ENCODE measurements at regions not wholly inside any gene's neighbourhood (a gene's known extent, or its start where the extent isn't known, plus 50 kb on each side); places are given as distances from the start of the nearest gene placed in this dataset.
A peak's percentile ranks its signal among the peaks of the same experiment; 100 is the strongest.

DNA sequence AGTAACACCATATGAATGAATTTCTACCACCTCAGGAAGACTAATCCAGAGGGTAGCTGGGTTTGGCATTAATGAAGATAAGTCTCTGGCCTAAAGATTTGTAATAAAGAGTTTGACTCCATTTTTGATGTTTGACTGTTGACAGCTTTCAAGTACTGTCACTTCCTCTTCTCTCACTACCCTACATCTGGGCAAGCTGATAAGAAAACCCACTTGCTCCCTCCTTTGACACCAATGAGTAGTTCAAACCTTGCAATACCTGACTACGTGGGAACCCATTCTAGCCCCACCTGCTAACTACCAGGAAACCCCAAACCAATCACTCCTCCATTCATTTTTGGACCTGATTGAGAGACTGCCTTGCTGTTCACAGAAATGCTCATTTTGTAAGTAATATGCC lies 621.5 kb downstream of the TENT5A start:
- Histone ChIP-seq H4K20me1 (ENCODE audit: insufficient read depth, low read length) (no peaks in the 10 kb centered on the region), H3K27me3 (ENCODE audit: low read depth, low read length) (no peaks in the 10 kb centered on the region), H3K79me2 (ENCODE audit: low read length) (no peaks in the 10 kb centered on the region), H3K27ac (ENCODE audit: low read length) (no peak overlapping the region), H3K36me3 (replicated peaks; ENCODE audit: low read depth, low read length) (no peaks in the 10 kb centered on the region), H3K4me2 (ENCODE audit: low read length) (no peak overlapping the region), H3K4me3 (ENCODE audit: low read length) (no peak overlapping the region), H2AFZ (ENCODE audit: low read depth, low read length) (peak overlapping the region; percentile 31; the same call in 1 of the 2 replicates), H3K9me3 (ENCODE audit: insufficient read depth, low read length) (no peaks in the 10 kb centered on the region), H3K4me1 (ENCODE audit: low read length) (no peaks in the 10 kb centered on the region), H3K9ac (ENCODE audit: low read length) (no peak overlapping the region)
- no peak for TF ChIP-seq EZH2phosphoT487 (IDR thresholded peaks at IDR 0.05; ENCODE audit: low read depth)
- TF ChIP-seq, protein P1, sequence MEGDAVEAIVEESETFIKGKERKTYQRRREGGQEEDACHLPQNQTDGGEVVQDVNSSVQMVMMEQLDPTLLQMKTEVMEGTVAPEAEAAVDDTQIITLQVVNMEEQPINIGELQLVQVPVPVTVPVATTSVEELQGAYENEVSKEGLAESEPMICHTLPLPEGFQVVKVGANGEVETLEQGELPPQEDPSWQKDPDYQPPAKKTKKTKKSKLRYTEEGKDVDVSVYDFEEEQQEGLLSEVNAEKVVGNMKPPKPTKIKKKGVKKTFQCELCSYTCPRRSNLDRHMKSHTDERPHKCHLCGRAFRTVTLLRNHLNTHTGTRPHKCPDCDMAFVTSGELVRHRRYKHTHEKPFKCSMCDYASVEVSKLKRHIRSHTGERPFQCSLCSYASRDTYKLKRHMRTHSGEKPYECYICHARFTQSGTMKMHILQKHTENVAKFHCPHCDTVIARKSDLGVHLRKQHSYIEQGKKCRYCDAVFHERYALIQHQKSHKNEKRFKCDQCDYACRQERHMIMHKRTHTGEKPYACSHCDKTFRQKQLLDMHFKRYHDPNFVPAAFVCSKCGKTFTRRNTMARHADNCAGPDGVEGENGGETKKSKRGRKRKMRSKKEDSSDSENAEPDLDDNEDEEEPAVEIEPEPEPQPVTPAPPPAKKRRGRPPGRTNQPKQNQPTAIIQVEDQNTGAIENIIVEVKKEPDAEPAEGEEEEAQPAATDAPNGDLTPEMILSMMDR (IDR thresholded peaks at IDR 0.05; ENCODE audit: low read depth, low read length), result no peak; the same call in 1 of the 2 replicates

DNA sequence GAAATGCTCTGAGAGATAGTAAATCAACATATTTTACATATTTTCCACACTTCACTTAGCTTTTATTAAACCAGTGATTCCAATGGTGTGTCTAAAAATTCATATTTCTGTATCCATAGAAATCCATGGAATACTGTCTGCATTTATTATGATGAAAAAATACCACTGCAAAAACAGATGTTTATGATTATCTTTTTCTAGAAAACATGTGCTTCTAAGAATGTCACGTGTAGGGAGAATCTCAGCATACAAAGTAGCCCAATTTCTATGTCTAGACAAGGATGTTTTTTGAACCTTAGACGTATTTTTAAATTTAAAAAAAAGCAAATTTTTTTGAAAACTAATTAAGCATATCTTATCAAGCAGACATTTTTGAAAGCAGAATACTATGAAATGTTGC lies 622.4 kb downstream of the TENT5A start:
- no peak overlapping the region for H3K9ac ChIP-seq (ENCODE audit: low read length)
- H3K9me3 ChIP-seq (ENCODE audit: insufficient read depth, low read length), result no peaks in the 10 kb centered on the region
- H4K20me1 ChIP-seq (ENCODE audit: insufficient read depth, low read length), result no peaks in the 10 kb centered on the region
- no peaks in the 10 kb centered on the region for H3K36me3 ChIP-seq (replicated peaks; ENCODE audit: low read depth, low read length)
- H3K4me3 ChIP-seq (ENCODE audit: low read length), result no peak overlapping the region
- no peak overlapping the region for H3K27ac ChIP-seq (ENCODE audit: low read length)
- no peak overlapping the region for H2AFZ ChIP-seq (ENCODE audit: low read depth, low read length)
- H3K4me2 ChIP-seq (ENCODE audit: low read length), result no peak overlapping the region
- no peaks in the 10 kb centered on the region for H3K27me3 ChIP-seq (ENCODE audit: low read depth, low read length)
- TF ChIP-seq EZH2phosphoT487 (IDR thresholded peaks at IDR 0.05; ENCODE audit: low read depth), result no peak
- TF ChIP-seq, protein P1 (IDR thresholded peaks at IDR 0.05; ENCODE audit: low read depth, low read length), result no peak
- H3K4me1 ChIP-seq (ENCODE audit: low read length), result no peaks in the 10 kb centered on the region
- H3K79me2 ChIP-seq (ENCODE audit: low read length), result no peaks in the 10 kb centered on the region

DNA sequence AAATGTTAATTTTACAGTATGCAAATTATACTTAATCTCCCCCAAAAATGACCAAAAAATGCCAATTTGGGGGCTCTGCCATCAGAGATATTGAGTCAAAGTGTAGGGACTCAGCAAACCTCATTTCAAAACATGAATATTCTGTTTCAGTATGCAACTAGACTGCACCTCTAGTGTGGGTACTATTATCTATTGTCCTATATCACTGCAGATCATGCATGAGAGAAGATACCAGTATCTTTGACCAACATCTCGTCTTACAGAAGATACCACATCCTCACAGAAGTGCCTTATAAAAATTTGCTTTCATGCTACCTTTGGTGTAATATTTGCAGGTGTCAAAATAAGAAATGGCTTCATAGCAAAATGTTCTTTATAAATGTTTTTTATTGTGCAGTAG lies 623.8 kb downstream of the TENT5A start:
- H3K4me2 ChIP-seq (ENCODE audit: low read length), result no peak overlapping the region
- no peak overlapping the region for H3K4me3 ChIP-seq (ENCODE audit: low read length)
- no peaks in the 10 kb centered on the region for H3K27me3 ChIP-seq (ENCODE audit: low read depth, low read length)
- no peaks in the 10 kb centered on the region for H3K79me2 ChIP-seq (ENCODE audit: low read length)
- H3K4me1 ChIP-seq (ENCODE audit: low read length), result no peaks in the 10 kb centered on the region
- H3K9ac ChIP-seq (ENCODE audit: low read length), result no peak overlapping the region
- H3K9me3 ChIP-seq (ENCODE audit: insufficient read depth, low read length), result no peaks in the 10 kb centered on the region
- H3K36me3 ChIP-seq (replicated peaks; ENCODE audit: low read depth, low read length), result no peaks in the 10 kb centered on the region
- TF ChIP-seq EZH2phosphoT487 (IDR thresholded peaks at IDR 0.05; ENCODE audit: low read depth), result no peak
- H2AFZ ChIP-seq (ENCODE audit: low read depth, low read length), result no peak overlapping the region
- no peaks in the 10 kb centered on the region for H4K20me1 ChIP-seq (ENCODE audit: insufficient read depth, low read length)
- H3K27ac ChIP-seq (ENCODE audit: low read length), result no peak overlapping the region

DNA sequence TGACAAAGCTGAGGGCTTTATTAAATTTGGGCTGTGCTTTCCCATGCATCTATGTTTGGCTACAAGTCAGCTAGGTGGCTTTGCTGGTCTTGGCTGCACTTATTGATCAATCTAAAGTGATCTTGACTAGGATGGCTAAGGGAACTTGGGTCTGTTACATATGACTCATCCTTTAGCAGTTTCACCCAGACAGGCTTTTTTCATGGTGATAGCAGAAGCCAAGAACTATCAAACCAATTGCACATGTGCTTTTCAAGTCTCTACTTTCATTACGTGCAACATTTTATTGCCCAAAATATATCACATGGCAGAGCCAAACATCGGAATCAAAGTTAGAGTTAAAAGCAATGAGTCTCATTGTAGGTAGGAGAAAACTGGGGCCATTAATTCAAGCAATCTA lies 626.3 kb downstream of the TENT5A start:
- H2AFZ ChIP-seq (ENCODE audit: low read depth, low read length), result no peak overlapping the region
- no peak overlapping the region for H3K27ac ChIP-seq (ENCODE audit: low read length)
- TF ChIP-seq, protein P1 (IDR thresholded peaks at IDR 0.05; ENCODE audit: low read depth, low read length), result no peak
- TF ChIP-seq EZH2phosphoT487 (IDR thresholded peaks at IDR 0.05; ENCODE audit: low read depth), result no peak
- no peaks in the 10 kb centered on the region for H4K20me1 ChIP-seq (ENCODE audit: insufficient read depth, low read length)
- no peak overlapping the region for H3K4me3 ChIP-seq (ENCODE audit: low read length)
- no peaks in the 10 kb centered on the region for H3K4me1 ChIP-seq (ENCODE audit: low read length)
- H3K4me2 ChIP-seq (ENCODE audit: low read length), result no peak overlapping the region
- H3K79me2 ChIP-seq (ENCODE audit: low read length), result no peaks in the 10 kb centered on the region
- no peaks in the 10 kb centered on the region for H3K36me3 ChIP-seq (replicated peaks; ENCODE audit: low read depth, low read length)
- H3K9me3 ChIP-seq (ENCODE audit: insufficient read depth, low read length), result no peaks in the 10 kb centered on the region
- H3K27me3 ChIP-seq (ENCODE audit: low read depth, low read length), result no peaks in the 10 kb centered on the region
- no peak overlapping the region for H3K9ac ChIP-seq (ENCODE audit: low read length)

DNA sequence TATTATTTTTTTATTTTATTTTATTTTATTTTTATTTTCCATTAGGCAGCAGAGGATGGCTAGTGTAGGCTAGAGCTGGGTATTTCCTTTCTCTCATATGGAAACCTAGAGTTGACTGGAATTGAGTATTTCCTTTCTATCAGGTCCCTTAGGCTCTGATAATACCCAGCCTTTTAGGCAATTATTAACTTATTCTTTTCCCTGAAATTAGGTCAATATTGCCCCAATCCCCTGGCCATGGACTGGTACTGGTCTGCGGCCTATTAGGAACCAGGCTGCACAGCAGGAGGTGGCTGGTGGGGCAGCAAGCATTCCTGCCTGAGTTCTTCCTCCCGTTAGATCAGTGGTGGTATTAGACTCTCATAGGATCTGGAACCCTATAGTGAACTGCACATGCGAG lies 632.2 kb downstream of the TENT5A start:
- no peak for TF ChIP-seq EZH2phosphoT487 (IDR thresholded peaks at IDR 0.05; ENCODE audit: low read depth)
- TF ChIP-seq, protein P1 (IDR thresholded peaks at IDR 0.05; ENCODE audit: low read depth, low read length), result no peak

More for the DNA sequence above, 632.2 kb downstream of the TENT5A start:
- H3K9me3 ChIP-seq (ENCODE audit: insufficient read depth, low read length), result no peaks in the 10 kb centered on the region
- no peaks in the 10 kb centered on the region for H3K4me1 ChIP-seq (ENCODE audit: low read length)
- no peaks in the 10 kb centered on the region for H4K20me1 ChIP-seq (ENCODE audit: insufficient read depth, low read length)
- no peak overlapping the region for H3K27ac ChIP-seq (ENCODE audit: low read length)
- no peaks in the 10 kb centered on the region for H3K27me3 ChIP-seq (ENCODE audit: low read depth, low read length)
- no peak overlapping the region for H3K4me2 ChIP-seq (ENCODE audit: low read length)
- no peaks in the 10 kb centered on the region for H3K79me2 ChIP-seq (ENCODE audit: low read length)
- no peak overlapping the region for H3K4me3 ChIP-seq (ENCODE audit: low read length)
- H3K36me3 ChIP-seq (replicated peaks; ENCODE audit: low read depth, low read length), result no peaks in the 10 kb centered on the region
- H2AFZ ChIP-seq (ENCODE audit: low read depth, low read length), result no peak overlapping the region
- no peak overlapping the region for H3K9ac ChIP-seq (ENCODE audit: low read length)
